Upper lobe of left lung (tissue), 4 donors: ENCODE measurements at regions not wholly inside any gene's neighbourhood (a gene's known extent, or its start where the extent isn't known, plus 50 kb on each side); places are given as distances from the start of the nearest gene placed in this dataset.

Experiments used
- CTCF ChIP-seq, 6 experiments: fragments of 450-650 bp in 4 of 6; fragments of 200-600 bp in 2 of 6; sonication (generic) in 2 of 6; IDR thresholded peaks; one replicate each; pipeline ENCODE4 v1.5.1; 2016 to 2019; ENCODE audit warnings: antibody characterized with exemption in 6 of 6
- EP300 ChIP-seq, 4 donors: sonication (generic); formaldehyde crosslinking; IDR thresholded peaks; one replicate each; pipeline ENCODE4 v1.5.1; 2017; ENCODE audit warnings: antibody characterized with exemption in 4 of 4, control low read depth in 2 of 4
- POLR2A ChIP-seq, 4 donors: fragments of 450-650 bp; IDR thresholded peaks; one replicate each; pipeline ENCODE4 v1.5.1; 2016 to 2017; ENCODE audit warnings: antibody characterized with exemption in 4 of 4, mild to moderate bottlenecking in 2 of 4
- POLR2AphosphoS5 ChIP-seq, 2 donors: sonication (generic); formaldehyde crosslinking; IDR thresholded peaks; one replicate each; pipeline ENCODE4 v1.5.1; 2017; ENCODE audit warnings: antibody characterized with exemption in 2 of 2

GRCh38 chr3:144112437-144112836 is 140.8 kb downstream of the DIPK2A start:
- TF ChIP-seq POLR2A (IDR thresholded peaks at IDR 0.05) (no peak), CTCF (IDR thresholded peaks at IDR 0.05) (no peak), EP300 (IDR thresholded peaks at IDR 0.05) (no peak), POLR2AphosphoS5 (IDR thresholded peaks at IDR 0.05) (no peak)
